HCT116 (cell line): ENCODE measurements at regions not wholly inside any gene's neighbourhood (a gene's known extent, or its start where the extent isn't known, plus 50 kb on each side); places are given as distances from the start of the nearest gene placed in this dataset.

Experiments
- ATAC-seq: fragments of 200-7000 bp; cut with Tn5 transposase; 2 replicates; pipeline ENCODE4 v1.9.1; 2020; ENCODE audit warnings: mild to moderate bottlenecking, moderate library complexity
- BruUV-seq: library from RNA; stranded (reverse); fragments of 400-500 nt; replicated peaks from 2 replicates; lab custom pipeline; 2021; lab: Mats Ljungman, UMichigan
- CTCF ChIA-PET: fragments of 300-600 bp; sonication (Branson Sonifier 250); formaldehyde crosslinking; loops from one replicate; lab custom pipeline; 2021; ENCODE audit warnings: antibody characterized with exemption; lab: Charles Lee
- POLR2A ChIA-PET: fragments of 300-600, 350-600 bp; sonication (Branson Sonifier 250); formaldehyde crosslinking; loops from one replicate; lab custom pipeline; 2021; ENCODE audit warnings: antibody characterized with exemption; lab: Charles Lee
- RAD21 ChIA-PET, 2 experiments: fragments of 300-600 bp; sonication (Branson Sonifier 250); formaldehyde crosslinking; loops; one replicate each; lab custom pipeline; 2023; ENCODE audit warnings: low total read pairs in 2 of 2; ENCODE audit not compliant: uncharacterized antibody in 2 of 2, unreplicated experiment in 2 of 2, low non-redundant PET in 1 of 2; lab: Charles Lee
- DNase-seq: peaks from one replicate; pipeline ENCODE4 v3.0.0-alpha.2; 2010; ENCODE audit warnings: low read depth, low spot score
- H2AFZ ChIP-seq: fragments of 200-600 bp; shearing (Covaris generic), sonication (generic); 2 replicates; pipeline ENCODE4 v1.6.1; 2017; ENCODE audit warnings: low read depth, mixed run types, mixed read lengths, antibody characterized with exemption, low read length; ENCODE audit not compliant: poor library complexity, severe bottlenecking
- H3K27ac ChIP-seq: 2 replicates; pipeline ENCODE4 v1.5.1; 2012; ENCODE audit warnings: low read depth, low read length
- H3K27me3 ChIP-seq: fragments of 200-600 bp; sonication (generic); 2 replicates; pipeline ENCODE4 v1.6.1; 2016; ENCODE audit warnings: mixed run types, low read length, mixed read lengths; ENCODE audit not compliant: insufficient read depth
- H3K36me3 ChIP-seq, 2 experiments: fragments of 200-500 bp in 1 of 2; fragments of 200-600 bp in 1 of 2; sonication (Bioruptor generic) in 1 of 2; sonication (generic) in 1 of 2; 2 replicates each; pipeline versions ENCODE4 v1.5.1 to v1.6.1; 2014 to 2016; ENCODE audit warnings: low read length in 2 of 2, inconsistent platforms in 1 of 2, mixed read lengths in 1 of 2, mixed run types in 1 of 2; ENCODE audit not compliant: insufficient read depth in 2 of 2, control insufficient read depth in 1 of 2
- H3K4me1 ChIP-seq, 2 experiments: fragments of 200-600 bp in 1 of 2; sonication (generic) in 1 of 2; 2 replicates each; pipeline versions ENCODE4 v1.5.1 to v1.6.1; 2012 to 2017; ENCODE audit warnings: low read length in 2 of 2, inconsistent platforms in 1 of 2, mild to moderate bottlenecking in 1 of 2, mixed read lengths in 1 of 2, mixed run types in 1 of 2, moderate library complexity in 1 of 2; ENCODE audit not compliant: insufficient read depth in 2 of 2, control insufficient read depth in 1 of 2
- H3K4me2 ChIP-seq: fragments of 200-600 bp; sonication (generic); 2 replicates; pipeline ENCODE4 v1.6.1; 2017; ENCODE audit warnings: mixed run types, low read length, mixed read lengths
- H3K4me3 ChIP-seq, 2 experiments: fragments of 200-600 bp in 1 of 2; sonication (generic) in 1 of 2; replicated peaks in 1 of 2; 2 replicates each; pipeline ENCODE4 v1.5.1; 2011 to 2016; ENCODE audit warnings: low read length in 2 of 2, control low read depth in 1 of 2, low read depth in 1 of 2, mild to moderate bottlenecking in 1 of 2, mixed read lengths in 1 of 2, mixed run types in 1 of 2
- H3K79me2 ChIP-seq: fragments of 200-600 bp; sonication (generic); 2 replicates; pipeline ENCODE4 v1.6.1; 2017; ENCODE audit warnings: mild to moderate bottlenecking, mixed run types, low read length, moderate library complexity, mixed read lengths; ENCODE audit not compliant: insufficient read depth
- H3K9ac ChIP-seq: fragments of 200-600 bp; sonication (generic); 2 replicates; pipeline ENCODE4 v1.6.1; 2016; ENCODE audit warnings: low read length, mixed read lengths
- H3K9me2 ChIP-seq: fragments of 200-600 bp; sonication (generic), shearing (Covaris generic); 2 replicates; pipeline ENCODE4 v1.6.1; 2017; ENCODE audit warnings: mixed run types, mild to moderate bottlenecking, moderate library complexity; ENCODE audit not compliant: insufficient read depth
- H3K9me3 ChIP-seq, 2 experiments: fragments of 200-500 bp in 1 of 2; fragments of 200-600 bp in 1 of 2; sonication (Bioruptor generic) in 1 of 2; sonication (generic) in 1 of 2; 2 replicates each; pipeline ENCODE4 v1.6.1; 2014 to 2017; ENCODE audit warnings: low read length in 2 of 2, mixed read lengths in 2 of 2, inconsistent platforms in 1 of 2, low read depth in 1 of 2, mild to moderate bottlenecking in 1 of 2, mixed run types in 1 of 2, moderate library complexity in 1 of 2; ENCODE audit not compliant: control insufficient read depth in 1 of 2, insufficient read depth in 1 of 2
- H4K20me1 ChIP-seq: fragments of 200-600 bp; sonication (generic), shearing (Covaris generic); 2 replicates; pipeline ENCODE4 v1.6.1; 2017; ENCODE audit warnings: mixed run types, mild to moderate bottlenecking, moderate library complexity; ENCODE audit not compliant: insufficient read depth
- ATF3 ChIP-seq: IDR thresholded peaks from 2 replicates; pipeline ENCODE4 v1.6.1; 2012
- EZH2 ChIP-seq: fragments of 200-600 bp; sonication (generic); IDR thresholded peaks from 2 replicates; pipeline ENCODE4 v1.6.1; 2017; ENCODE audit warnings: antibody characterized with exemption, mixed run types
- EZH2phosphoT487 ChIP-seq: fragments of 200-600 bp; IDR thresholded peaks from 2 replicates; pipeline ENCODE4 v1.6.1; 2018; ENCODE audit warnings: antibody characterized with exemption, borderline replicate concordance
- FOSL1 ChIP-seq: IDR thresholded peaks from 2 replicates; pipeline ENCODE4 v1.6.1; 2012; ENCODE audit warnings: low read depth
- JUND ChIP-seq: IDR thresholded peaks from 2 replicates; pipeline ENCODE4 v1.6.1; 2012
- MAX ChIP-seq: IDR thresholded peaks from 2 replicates; pipeline ENCODE4 v1.6.1; 2012
- POLR2A ChIP-seq: IDR thresholded peaks from 2 replicates; pipeline ENCODE4 v1.7.0; 2011; ENCODE audit warnings: borderline replicate concordance; ENCODE audit not compliant: insufficient read depth, insufficient read length; ENCODE audit errors: extremely low read depth
- POLR2AphosphoS5 ChIP-seq: IDR thresholded peaks from 2 replicates; pipeline ENCODE4 v1.6.1; 2011; ENCODE audit warnings: mild to moderate bottlenecking, low read depth, low read length, moderate library complexity
- REST ChIP-seq: IDR thresholded peaks from 2 replicates; pipeline ENCODE4 v1.6.1; 2012; ENCODE audit warnings: low read depth
- SIN3A ChIP-seq: IDR thresholded peaks from 2 replicates; pipeline ENCODE4 v1.6.1; 2012; ENCODE audit warnings: low read depth
- SP1 ChIP-seq: IDR thresholded peaks from 2 replicates; pipeline ENCODE4 v1.6.1; 2012; ENCODE audit warnings: low read depth
- YY1 ChIP-seq: IDR thresholded peaks from 2 replicates; pipeline ENCODE4 v1.6.1; 2011; ENCODE audit warnings: low read length, low read depth, moderate library complexity, mild to moderate bottlenecking; ENCODE audit not compliant: insufficient replicate concordance; ENCODE audit errors: extremely low read depth
- ZFX ChIP-seq: fragments of 450-650 bp; IDR thresholded peaks from 2 replicates; pipeline ENCODE4 v1.6.1; 2017
- ZNF274 ChIP-seq: fragments of 200-500 bp; sonication (Bioruptor generic); IDR thresholded peaks from 2 replicates; pipeline ENCODE4 v1.6.1; 2014; ENCODE audit warnings: mild to moderate bottlenecking, low read depth, low read length, inconsistent platforms
- intact Hi-C: fragments of 100-400 bp; cut with micrococcal nuclease; formaldehyde crosslinking; loops from 2 replicates; pipeline ENCODE4 v1.10.0; 2022

- ATAC-seq (no peak), DNase-seq (no peak)
- no peak overlapping the region for H3K27ac ChIP-seq
- no peaks in the 10 kb centered on the region for H3K9me3 ChIP-seq
- peaks cover 5 to 19% of the 10 kb centered on the region in 2 experiments; a peak in 3 of 4 replicates for H3K4me1 ChIP-seq
- POLR2A ChIA-PET: no interaction called here
- H3K36me3 ChIP-seq: no peaks in the 10 kb centered on the region
- H3K4me3 ChIP-seq: no peak overlapping the region
- intact Hi-C loops: no loop called here
- H3K9me2 ChIP-seq: no peaks in the 10 kb centered on the region
- no peak overlapping the region for H3K4me2 ChIP-seq
- RAD21 ChIA-PET: no interaction called here
- CTCF ChIA-PET: interaction anchor here (1.2 kb wide), 1 partner anchor 392 kb away, joined by 4 read pairs; no protein-coding TSS in a partner anchor
- H3K27me3 ChIP-seq: no peaks in the 10 kb centered on the region
- no peak overlapping the region for H3K9ac ChIP-seq
- no TSS peak for BruUV-seq
- H3K79me2 ChIP-seq: no peaks in the 10 kb centered on the region
- H2AFZ ChIP-seq: no peak overlapping the region
- TF ChIP-seq JUND (no peak), SP1 (no peak), ZNF274 (no peak), YY1 (no peak), EZH2 (no peak), POLR2A (no peak), FOSL1 (no peak), ATF3 (no peak), EZH2phosphoT487 (no peak), SIN3A (no peak), REST (no peak), ZFX (no peak), MAX (no peak), POLR2AphosphoS5 (no peak)
- no peaks in the 10 kb centered on the region for H4K20me1 ChIP-seq
Measured at GRCh38 chr15:39188314-39188713, 392.6 kb upstream of the THBS1 start.
